KMS-11 (cell line): ENCODE measurements at regions not wholly inside any gene's neighbourhood (a gene's known extent, or its start where the extent isn't known, plus 50 kb on each side); places are given as distances from the start of the nearest gene placed in this dataset.

Experiments used
- H2AFZ ChIP-seq: fragments of 200-600 bp; sonication (generic); 2 replicates; pipeline ENCODE4 v1.6.1; 2016; ENCODE audit warnings: antibody characterized with exemption, mixed run types, low read depth
- H3K27ac ChIP-seq: fragments of 200-600 bp; sonication (generic); 2 replicates; pipeline ENCODE4 v1.6.1; 2016; ENCODE audit warnings: mild to moderate bottlenecking, mixed run types
- H3K27me3 ChIP-seq: fragments of 200-600 bp; sonication (generic); 2 replicates; pipeline ENCODE4 v1.6.1; 2017; ENCODE audit warnings: mild to moderate bottlenecking, low read depth, mixed run types, moderate library complexity; ENCODE audit not compliant: insufficient read depth
- H3K36me3 ChIP-seq: fragments of 200-600 bp; sonication (generic); 2 replicates; pipeline ENCODE4 v1.6.1; 2017; ENCODE audit warnings: mild to moderate bottlenecking, mixed run types; ENCODE audit not compliant: insufficient read depth
- H3K4me1 ChIP-seq: fragments of 200-600 bp; sonication (generic); 2 replicates; pipeline ENCODE4 v1.6.1; 2016; ENCODE audit warnings: mild to moderate bottlenecking, low read depth, mixed run types; ENCODE audit not compliant: poor library complexity, severe bottlenecking
- H3K4me2 ChIP-seq: fragments of 200-600 bp; sonication (generic); 2 replicates; pipeline ENCODE4 v1.7.0; 2016; ENCODE audit warnings: mild to moderate bottlenecking, mixed run types
- H3K4me3 ChIP-seq: fragments of 200-600 bp; sonication (generic); IDR thresholded peaks from 2 replicates; pipeline ENCODE4 v1.6.1; 2017; ENCODE audit warnings: low read depth, low read length, mixed read lengths; ENCODE audit not compliant: insufficient read depth
- H3K79me2 ChIP-seq: fragments of 200-600 bp; sonication (generic); 2 replicates; pipeline ENCODE4 v1.6.1; 2016; ENCODE audit warnings: low read depth, mixed run types; ENCODE audit not compliant: insufficient read depth
- H3K9ac ChIP-seq: fragments of 200-600 bp; sonication (generic); 2 replicates; pipeline ENCODE4 v1.6.1; 2016; ENCODE audit warnings: mild to moderate bottlenecking, mixed run types
- H4K20me1 ChIP-seq: fragments of 200-600 bp; sonication (generic); 2 replicates; pipeline ENCODE4 v1.6.1; 2016; ENCODE audit warnings: mild to moderate bottlenecking, mixed run types; ENCODE audit not compliant: insufficient read depth
- TF ChIP-seq, protein P1 (sequence below): fragments of 200-600 bp; sonication (generic); conservative IDR thresholded peaks from 2 replicates; pipeline ENCODE4 v1.6.1; 2017; ENCODE audit warnings: low read depth, mild to moderate bottlenecking, antibody characterized with exemption, low read length, moderate library complexity, mixed read lengths

DNA sequence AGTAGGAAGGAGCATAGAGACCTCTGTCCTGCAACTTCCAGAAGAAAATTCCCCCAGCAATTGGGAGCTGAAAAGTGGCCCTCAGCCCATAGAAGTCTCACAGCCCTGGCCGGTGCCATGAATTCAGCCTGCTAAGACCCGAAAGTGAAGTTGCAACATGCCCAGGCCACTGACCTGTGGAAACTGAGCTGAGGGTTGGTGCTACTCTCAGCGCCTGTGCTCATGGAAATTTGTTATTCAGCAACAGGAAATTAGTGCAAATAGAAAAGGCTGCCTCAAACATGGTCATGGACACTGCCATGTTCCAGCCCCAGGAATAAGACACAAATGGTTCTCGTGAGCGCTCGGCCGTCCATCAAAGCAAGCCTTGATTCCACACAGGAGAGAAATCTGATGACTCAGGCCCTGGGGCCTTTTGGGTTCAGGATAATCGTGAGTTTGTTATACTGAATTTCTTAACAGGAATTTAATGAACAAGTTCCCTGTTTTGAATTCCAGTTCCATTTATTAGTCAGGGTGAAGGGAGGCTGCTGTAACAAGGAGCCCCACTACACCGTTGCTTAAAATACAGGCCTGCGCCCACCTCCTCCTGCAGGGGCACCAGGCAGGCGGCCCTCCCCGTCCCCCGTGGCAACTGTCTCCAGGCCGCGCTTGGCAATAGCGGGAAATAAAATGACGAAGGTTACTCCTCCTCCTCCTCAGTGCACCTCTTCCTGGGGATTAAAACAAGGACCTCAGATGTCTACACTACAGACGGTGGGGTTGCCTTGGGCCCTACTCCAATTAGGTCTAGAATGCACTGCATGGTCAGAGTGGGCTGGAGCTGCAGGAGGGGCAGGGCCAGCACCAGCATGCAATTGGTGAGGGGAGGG is 152.9 kb downstream of the ERMARD start:
- no peak overlapping the region for H3K27ac ChIP-seq

DNA sequence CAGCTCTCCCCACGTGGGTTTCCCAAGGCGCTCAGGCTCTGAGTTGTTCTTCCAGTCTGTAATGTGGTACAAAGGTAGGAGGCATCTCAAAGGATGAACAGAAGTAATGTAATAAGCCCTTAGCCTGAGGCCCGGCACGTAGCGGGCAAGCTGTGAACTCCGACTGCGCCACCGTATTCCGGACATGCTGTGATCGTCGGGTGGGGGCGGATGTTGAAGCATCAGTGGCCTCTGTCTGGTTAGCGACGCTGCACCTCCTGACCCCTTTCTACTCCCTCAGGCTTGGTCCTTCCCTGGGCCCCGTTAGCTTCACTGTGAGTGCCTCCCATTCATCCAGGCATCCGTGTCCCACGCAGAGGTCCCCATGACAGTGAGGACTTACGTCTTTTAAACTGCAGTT is 151.7 kb downstream of the ERMARD start:
- Histone ChIP-seq H3K27me3 (no peaks in the 10 kb centered on the region), H3K4me3 (no peak overlapping the region), H2AFZ (no peak overlapping the region), H3K9ac (no peak overlapping the region), H4K20me1 (no peaks in the 10 kb centered on the region), H3K36me3 (no peaks in the 10 kb centered on the region), H3K4me2 (no peak overlapping the region), H3K79me2 (no peaks in the 10 kb centered on the region), H3K4me1 (no peaks in the 10 kb centered on the region), H3K27ac (no peak overlapping the region)
- TF ChIP-seq, protein P1, sequence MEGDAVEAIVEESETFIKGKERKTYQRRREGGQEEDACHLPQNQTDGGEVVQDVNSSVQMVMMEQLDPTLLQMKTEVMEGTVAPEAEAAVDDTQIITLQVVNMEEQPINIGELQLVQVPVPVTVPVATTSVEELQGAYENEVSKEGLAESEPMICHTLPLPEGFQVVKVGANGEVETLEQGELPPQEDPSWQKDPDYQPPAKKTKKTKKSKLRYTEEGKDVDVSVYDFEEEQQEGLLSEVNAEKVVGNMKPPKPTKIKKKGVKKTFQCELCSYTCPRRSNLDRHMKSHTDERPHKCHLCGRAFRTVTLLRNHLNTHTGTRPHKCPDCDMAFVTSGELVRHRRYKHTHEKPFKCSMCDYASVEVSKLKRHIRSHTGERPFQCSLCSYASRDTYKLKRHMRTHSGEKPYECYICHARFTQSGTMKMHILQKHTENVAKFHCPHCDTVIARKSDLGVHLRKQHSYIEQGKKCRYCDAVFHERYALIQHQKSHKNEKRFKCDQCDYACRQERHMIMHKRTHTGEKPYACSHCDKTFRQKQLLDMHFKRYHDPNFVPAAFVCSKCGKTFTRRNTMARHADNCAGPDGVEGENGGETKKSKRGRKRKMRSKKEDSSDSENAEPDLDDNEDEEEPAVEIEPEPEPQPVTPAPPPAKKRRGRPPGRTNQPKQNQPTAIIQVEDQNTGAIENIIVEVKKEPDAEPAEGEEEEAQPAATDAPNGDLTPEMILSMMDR = no peak

More for the DNA sequence above, 152.9 kb downstream of the ERMARD start:
- H3K27me3 ChIP-seq = no peaks in the 10 kb centered on the region
- H4K20me1 ChIP-seq = no peaks in the 10 kb centered on the region
- H3K4me2 ChIP-seq = no peak overlapping the region
- H3K4me3 ChIP-seq = no peak overlapping the region
- TF ChIP-seq, protein P1 = no peak
- no peak overlapping the region for H3K9ac ChIP-seq
- no peaks in the 10 kb centered on the region for H3K4me1 ChIP-seq
- no peaks in the 10 kb centered on the region for H3K36me3 ChIP-seq
- H2AFZ ChIP-seq = no peak overlapping the region
- no peaks in the 10 kb centered on the region for H3K79me2 ChIP-seq

DNA sequence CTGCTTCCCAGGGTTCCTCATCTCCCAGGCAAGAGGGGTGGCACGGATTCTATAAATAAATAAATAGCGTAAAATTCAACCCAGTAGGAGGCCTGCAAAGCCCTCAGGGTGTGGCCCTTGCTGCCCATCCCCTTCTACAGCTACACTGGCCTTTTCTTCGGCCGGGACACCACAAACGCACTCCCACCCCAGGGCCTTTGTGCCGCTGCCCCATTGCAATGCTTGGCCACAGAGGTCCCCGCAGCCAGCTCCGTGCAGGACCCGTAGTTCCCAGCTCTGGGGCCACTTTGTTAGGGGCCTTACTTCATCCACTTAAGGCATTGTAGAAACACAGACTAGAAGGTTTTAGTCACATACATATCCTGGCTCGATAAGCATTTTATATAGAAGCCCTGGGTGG is 151.2 kb downstream of the ERMARD start:
- no peak overlapping the region for H2AFZ ChIP-seq
- no peak overlapping the region for H3K4me3 ChIP-seq
- H3K27ac ChIP-seq = no peak overlapping the region
- no peak overlapping the region for H3K9ac ChIP-seq
- H3K4me2 ChIP-seq = no peak overlapping the region
- H3K36me3 ChIP-seq = no peaks in the 10 kb centered on the region
- TF ChIP-seq, protein P1 = no peak
- H3K79me2 ChIP-seq = no peaks in the 10 kb centered on the region
- no peaks in the 10 kb centered on the region for H3K27me3 ChIP-seq
- no peaks in the 10 kb centered on the region for H3K4me1 ChIP-seq
- H4K20me1 ChIP-seq = no peaks in the 10 kb centered on the region

DNA sequence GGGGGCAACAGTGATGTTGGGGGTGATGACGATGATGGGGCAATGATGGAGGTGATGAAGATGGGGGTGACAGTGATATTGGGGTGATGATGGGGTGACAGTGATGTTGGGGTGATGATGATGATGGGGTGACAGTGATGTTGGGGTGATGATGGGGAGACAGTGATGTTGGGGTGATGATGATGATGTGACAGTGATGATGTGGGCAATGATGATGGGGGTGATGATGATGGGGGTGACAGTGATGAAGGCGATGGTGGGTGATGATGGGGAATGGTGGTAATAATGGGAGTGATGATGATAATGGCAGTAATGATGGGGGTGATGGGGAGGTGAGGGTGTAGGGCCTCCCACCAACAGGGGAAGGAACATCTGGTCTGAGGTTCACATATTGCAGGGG is 150.6 kb downstream of the ERMARD start:
- no peak overlapping the region for H2AFZ ChIP-seq
- no peak overlapping the region for H3K9ac ChIP-seq
- H3K79me2 ChIP-seq = no peaks in the 10 kb centered on the region
- no peaks in the 10 kb centered on the region for H3K36me3 ChIP-seq
- no peaks in the 10 kb centered on the region for H3K4me1 ChIP-seq
- no peaks in the 10 kb centered on the region for H3K27me3 ChIP-seq
- H3K4me2 ChIP-seq = no peak overlapping the region
- no peak overlapping the region for H3K4me3 ChIP-seq
- H4K20me1 ChIP-seq = no peaks in the 10 kb centered on the region
- H3K27ac ChIP-seq = no peak overlapping the region
- TF ChIP-seq, protein P1 = no peak
